H9 (cell line): ENCODE measurements at regions not wholly inside any gene's neighbourhood (a gene's known extent, or its start where the extent isn't known, plus 50 kb on each side); places are given as distances from the start of the nearest gene placed in this dataset.

Experiments used
- DNase-seq: peaks from one replicate; pipeline ENCODE4 v3.0.0-alpha.2; 2017
- H2AFZ ChIP-seq: one replicate; pipeline ENCODE4 v1.6.1; 2013; ENCODE audit warnings: mild to moderate bottlenecking, low read length, control low read depth, moderate library complexity
- H2AK5ac ChIP-seq: 2 replicates; pipeline ENCODE4 v1.6.1; 2013; ENCODE audit warnings: low read length, control low read depth, mixed read lengths; ENCODE audit not compliant: insufficient read length
- H2BK120ac ChIP-seq: one replicate; pipeline ENCODE4 v1.6.1; 2013; ENCODE audit warnings: low read depth, mild to moderate bottlenecking, low read length, control low read depth, inconsistent platforms; ENCODE audit not compliant: poor library complexity, severe bottlenecking
- H2BK12ac ChIP-seq: 2 replicates; pipeline ENCODE4 v1.6.1; 2013; ENCODE audit warnings: low read length, control low read depth, mixed read lengths, low read depth; ENCODE audit not compliant: insufficient read length
- H2BK15ac ChIP-seq: 2 replicates; pipeline ENCODE4 v1.6.1; 2013; ENCODE audit warnings: low read depth, low read length, control low read depth
- H2BK20ac ChIP-seq: one replicate; pipeline ENCODE4 v1.6.1; 2013; ENCODE audit warnings: low read depth, mild to moderate bottlenecking, low read length, control low read depth, inconsistent platforms; ENCODE audit not compliant: poor library complexity, severe bottlenecking
- H2BK5ac ChIP-seq: 2 replicates; pipeline ENCODE4 v1.6.1; 2013; ENCODE audit warnings: low read length, control low read depth, mixed read lengths; ENCODE audit not compliant: insufficient read length
- H3K14ac ChIP-seq: 2 replicates; pipeline ENCODE4 v1.6.1; 2013; ENCODE audit warnings: low read length, control low read depth; ENCODE audit not compliant: insufficient read depth
- H3K18ac ChIP-seq: 2 replicates; pipeline ENCODE4 v1.6.1; 2013; ENCODE audit warnings: low read depth, mild to moderate bottlenecking, mixed read lengths, low read length, control low read depth; ENCODE audit not compliant: insufficient read length
- H3K23ac ChIP-seq: 2 replicates; pipeline ENCODE4 v1.6.1; 2013; ENCODE audit warnings: low read length, control low read depth, mixed read lengths, low read depth; ENCODE audit not compliant: insufficient read length
- H3K23me2 ChIP-seq: 2 replicates; pipeline ENCODE4 v1.6.1; 2013; ENCODE audit warnings: low read depth, mild to moderate bottlenecking, mixed read lengths, low read length, control low read depth; ENCODE audit not compliant: insufficient read length, poor library complexity, severe bottlenecking
- H3K27ac ChIP-seq: 2 replicates; pipeline ENCODE4 v1.5.1; 2013; ENCODE audit warnings: low read length, control low read depth, mixed read lengths, low read depth; ENCODE audit not compliant: insufficient read length
- H3K27me3 ChIP-seq: 2 replicates; pipeline ENCODE4 v1.6.1; 2013; ENCODE audit warnings: low read length, control low read depth, inconsistent platforms; ENCODE audit not compliant: insufficient read depth
- H3K4ac ChIP-seq: 2 replicates; pipeline ENCODE4 v1.6.1; 2013; ENCODE audit warnings: low read depth, mild to moderate bottlenecking, control low read depth, inconsistent platforms, low read length, moderate library complexity
- H3K4me1 ChIP-seq: 2 replicates; pipeline ENCODE4 v1.6.1; 2013; ENCODE audit warnings: low read length, control low read depth, inconsistent platforms; ENCODE audit not compliant: insufficient read depth
- H3K4me2 ChIP-seq: 2 replicates; pipeline ENCODE4 v1.6.1; 2013; ENCODE audit warnings: low read length, control low read depth, mixed read lengths; ENCODE audit not compliant: insufficient read length, insufficient read depth
- H3K56ac ChIP-seq: 2 replicates; pipeline ENCODE4 v1.6.1; 2013; ENCODE audit warnings: low read depth, mild to moderate bottlenecking, mixed read lengths, low read length, control low read depth; ENCODE audit not compliant: insufficient read length
- H3K79me1 ChIP-seq: 2 replicates; pipeline ENCODE4 v1.6.1; 2013; ENCODE audit warnings: low read depth, mild to moderate bottlenecking, moderate library complexity, low read length, control low read depth, inconsistent platforms; ENCODE audit not compliant: insufficient read depth, poor library complexity, severe bottlenecking
- H3K79me2 ChIP-seq: 2 replicates; pipeline ENCODE4 v1.6.1; 2013; ENCODE audit warnings: low read length, control low read depth, inconsistent platforms; ENCODE audit not compliant: insufficient read depth
- H3K9ac ChIP-seq: 2 replicates; pipeline ENCODE4 v1.6.1; 2013; ENCODE audit warnings: low read length, control low read depth, mixed read lengths; ENCODE audit not compliant: insufficient read length; ENCODE audit errors: extremely low read depth
- H3K9me3 ChIP-seq: one replicate; pipeline ENCODE4 v1.6.1; 2013; ENCODE audit warnings: low read depth, low read length, inconsistent platforms; ENCODE audit not compliant: control insufficient read depth
- H3T11ph ChIP-seq: one replicate; pipeline ENCODE4 v1.6.1; 2013; ENCODE audit warnings: mild to moderate bottlenecking, low read length, control low read depth, inconsistent platforms
- H4K20me1 ChIP-seq: one replicate; pipeline ENCODE4 v1.6.1; 2013; ENCODE audit not compliant: control insufficient read depth, insufficient read length, insufficient read depth
- H4K5ac ChIP-seq: 2 replicates; pipeline ENCODE4 v1.6.1; 2013; ENCODE audit warnings: low read depth, mild to moderate bottlenecking, mixed read lengths, low read length, control low read depth; ENCODE audit not compliant: insufficient read length
- H4K8ac ChIP-seq: replicated peaks from 2 replicates; pipeline ENCODE4 v1.6.1; 2013; ENCODE audit warnings: low read length, control low read depth, mixed read lengths, low read depth; ENCODE audit not compliant: insufficient read length
- H4K91ac ChIP-seq: 2 replicates; pipeline ENCODE4 v1.6.1; 2013; ENCODE audit warnings: low read depth, mild to moderate bottlenecking, moderate library complexity, mixed read lengths, low read length, control low read depth; ENCODE audit not compliant: insufficient read length
- H3K27ac Mint-ChIP-seq, 3 experiments: 2 replicates in 2 of 3; 3 replicates in 1 of 3; pipeline ENCODE4 v1.8.0; 2020 to 2021; ENCODE audit warnings: mixed read lengths in 3 of 3, mild to moderate bottlenecking in 1 of 3, moderate library complexity in 1 of 3
- H3K27me3 Mint-ChIP-seq: 2 replicates; pipeline ENCODE4 v1.8.0; 2021; ENCODE audit warnings: low read depth, mild to moderate bottlenecking, moderate library complexity, mixed read lengths
- H3K36me3 Mint-ChIP-seq, 3 experiments: 2 replicates in 2 of 3; 3 replicates in 1 of 3; pipeline ENCODE4 v1.8.0; 2020 to 2021; ENCODE audit warnings: low read depth in 3 of 3, mixed read lengths in 3 of 3; ENCODE audit not compliant: insufficient read depth in 1 of 3
- H3K4me1 Mint-ChIP-seq, 2 experiments: 2 replicates each; pipeline ENCODE4 v1.8.0; 2020; ENCODE audit warnings: mixed read lengths in 2 of 2
- H3K4me3 Mint-ChIP-seq, 2 experiments: 2 replicates in 1 of 2; 3 replicates in 1 of 2; pipeline ENCODE4 v1.8.0; 2020 to 2021; ENCODE audit warnings: mild to moderate bottlenecking in 2 of 2, mixed read lengths in 2 of 2, moderate library complexity in 1 of 2
- H3K9me3 Mint-ChIP-seq, 2 experiments: 2 replicates in 1 of 2; 3 replicates in 1 of 2; pipeline ENCODE4 v1.8.0; 2020; ENCODE audit warnings: mild to moderate bottlenecking in 2 of 2, mixed read lengths in 2 of 2, moderate library complexity in 1 of 2
- CTCF ChIP-seq: fragments of 200-600 bp; sonication (generic); conservative IDR thresholded peaks from 3 replicates; pipeline ENCODE4 v1.8.0; 2021; ENCODE audit warnings: antibody characterized with exemption, mild to moderate bottlenecking
- WGBS: extraction: QIAGEN DNeasy Blood & Tissue Kit; methylation state at CpG from one replicate; pipeline ENCODE4 v1.1.7; 2013; ENCODE audit warnings: missing lambda C conversion rate, low lambda C conversion rate, mixed read lengths; ENCODE audit not compliant: insufficient read length; ENCODE audit errors: extremely low coverage; 5-methylcytosine and 5-hydroxymethylcytosine counted together

- H2BK20ac ChIP-seq, result no peak overlapping the region
- no peak overlapping the region for H2BK12ac ChIP-seq
- no peak overlapping the region for H3K27ac ChIP-seq
- no peaks in the 10 kb centered on the region for H3K9me3 ChIP-seq
- no peaks in the 10 kb centered on the region for H3K23me2 ChIP-seq
- no peak overlapping the region for H2BK120ac ChIP-seq
- no peak for TF ChIP-seq CTCF
- H3K4me1 Mint-ChIP-seq, result peaks cover 0 to 2% of the 10 kb centered on the region in 2 experiments; a peak in 1 of 4 replicates
- peaks cover 6 to 13% of the 10 kb centered on the region in 2 experiments for H3K9me3 Mint-ChIP-seq
- no peak overlapping the region for H4K8ac ChIP-seq
- H3K14ac ChIP-seq, result no peak overlapping the region
- H2AFZ ChIP-seq, result no peak overlapping the region
- 0 out of 7 replicates have a peak, but pooled peaks cover 0 to 2% (median 0%) of the 10 kb centered on the region in 3 experiments for H3K36me3 Mint-ChIP-seq
- H2BK5ac ChIP-seq, result no peak overlapping the region
- no peak overlapping the region for H3K27ac Mint-ChIP-seq
- H3K4me1 ChIP-seq, result no peaks in the 10 kb centered on the region
- H3K27me3 Mint-ChIP-seq, result no peaks in the 10 kb centered on the region
- no peak overlapping the region for H4K5ac ChIP-seq
- no peak overlapping the region for H3K23ac ChIP-seq
- no CpG with 5 or more reads among the region's 3 CpGs for WGBS
- no peak overlapping the region for H4K91ac ChIP-seq
- H3T11ph ChIP-seq, result no peak overlapping the region
- no peaks in the 10 kb centered on the region for H3K27me3 ChIP-seq
- no peak overlapping the region for H3K4ac ChIP-seq
- H3K56ac ChIP-seq, result no peak overlapping the region
- no peak overlapping the region for H3K4me2 ChIP-seq
- H3K9ac ChIP-seq, result no peak overlapping the region
- H2BK15ac ChIP-seq, result no peak overlapping the region
- no peak overlapping the region for H3K4me3 Mint-ChIP-seq
- H3K79me1 ChIP-seq, result no peaks in the 10 kb centered on the region
- H4K20me1 ChIP-seq, result no peaks in the 10 kb centered on the region
- H3K18ac ChIP-seq, result no peak overlapping the region
- H2AK5ac ChIP-seq, result no peak overlapping the region
- H3K79me2 ChIP-seq, result no peaks in the 10 kb centered on the region
- DNase-seq, result no peak
Measured at GRCh38 chr11:109696191-109696897, 274.4 kb downstream of the C11orf87 start.
